ENCODE measurements at regions not wholly inside any gene's neighbourhood (a gene's known extent, or its start where the extent isn't known, plus 50 kb on each side); places are given as distances from the start of the nearest gene placed in this dataset.

- DNase-seq: no peak
Observed at GRCh38 chr18:78928076-78928475, 51.5 kb upstream of the SALL3 start.

GRCh38 chr18:78929516-78929915 lies 50.1 kb upstream of the SALL3 start:
- no peak for DNase-seq
